NCI-H146 treated with DMSO at 0.1 percent for 48 hours (cell line): ENCODE measurements at regions not wholly inside any gene's neighbourhood (a gene's known extent, or its start where the extent isn't known, plus 50 kb on each side); places are given as distances from the start of the nearest gene placed in this dataset.
"Not testable (repeated sequence)": the region's sequence is repeated elsewhere in the genome, so short reads cannot be mapped to it uniquely, and the experiment has no call there.

Experiments used
- DNase-seq: peaks from one replicate; lab custom pipeline; 2025; ENCODE audit not compliant: unreplicated experiment; lab: John Stamatoyannopoulos, UW

- no peak for DNase-seq
These were observed 122.8 kb downstream of the ZNF365 start for GRCh38 chr10:62496925-62497324.

GRCh38 chr10:62498271-62498670 lies 124.1 kb downstream of the ZNF365 start:
- DNase-seq: no peak

GRCh38 chr10:62500116-62500515 lies 125.9 kb downstream of the ZNF365 start:
- not testable (repeated sequence) for DNase-seq

- no peak for DNase-seq
These were observed 127.4 kb downstream of the ZNF365 start for GRCh38 chr10:62501547-62501946.

- no peak for DNase-seq
These were observed 128.9 kb downstream of the ZNF365 start for GRCh38 chr10:62502995-62503613.

- DNase-seq: no peak
These were observed 129.7 kb downstream of the ZNF365 start for GRCh38 chr10:62503872-62504271.

- DNase-seq: no peak
These were observed 132.2 kb downstream of the ZNF365 start for GRCh38 chr10:62506371-62506770.

- no peak for DNase-seq
These were observed 137.1 kb downstream of the ZNF365 start for GRCh38 chr10:62511238-62511637.

- DNase-seq: no peak
These were observed 137.5 kb downstream of the ZNF365 start for GRCh38 chr10:62511656-62512055.

GRCh38 chr10:62512732-62513475 lies 138.7 kb downstream of the ZNF365 start:
- no peak for DNase-seq

GRCh38 chr10:62514079-62514693 lies 140.0 kb downstream of the ZNF365 start:
- DNase-seq: no peak

GRCh38 chr10:62517252-62517651 lies 143.1 kb downstream of the ZNF365 start:
- no peak for DNase-seq

GRCh38 chr10:62527019-62527827 lies 153.1 kb downstream of the ZNF365 start:
- no peak for DNase-seq

GRCh38 chr10:62528441-62528840 lies 154.3 kb downstream of the ZNF365 start:
- DNase-seq: no peak

- no peak for DNase-seq
These were observed 155.2 kb downstream of the ZNF365 start for GRCh38 chr10:62529396-62529795.

GRCh38 chr10:62534031-62534430 lies 159.9 kb downstream of the ZNF365 start:
- DNase-seq: no peak

GRCh38 chr10:62538606-62539005 lies 164.4 kb downstream of the ZNF365 start:
- no peak for DNase-seq

- DNase-seq: no peak
These were observed 166.2 kb downstream of the ZNF365 start for GRCh38 chr10:62540389-62540788.

GRCh38 chr10:62541811-62542210 lies 167.6 kb downstream of the ZNF365 start:
- DNase-seq: no peak

- no peak for DNase-seq
These were observed 169.6 kb downstream of the ZNF365 start for GRCh38 chr10:62543571-62544355.
